Trophoblast cell (in vitro differentiated cells and primary cell): ENCODE measurements at regions not wholly inside any gene's neighbourhood (a gene's known extent, or its start where the extent isn't known, plus 50 kb on each side); places are given as distances from the start of the nearest gene placed in this dataset.

Experiments
- DNase-seq, 2 donors: peaks; one replicate each; pipeline ENCODE4 v3.0.0-alpha.2; 2016
- H2AFZ ChIP-seq: 2 replicates; pipeline ENCODE4 v1.6.1; 2013; ENCODE audit warnings: low read length, moderate library complexity, mild to moderate bottlenecking; ENCODE audit not compliant: insufficient read depth, poor library complexity
- H2AK5ac ChIP-seq: 2 replicates; pipeline ENCODE4 v1.6.1; 2013; ENCODE audit warnings: mild to moderate bottlenecking, low read length
- H2BK120ac ChIP-seq: 2 replicates; pipeline ENCODE4 v1.6.1; 2013; ENCODE audit warnings: low read length, mild to moderate bottlenecking, moderate library complexity; ENCODE audit not compliant: insufficient read depth, poor library complexity
- H2BK12ac ChIP-seq: 2 replicates; pipeline ENCODE4 v1.6.1; 2013; ENCODE audit warnings: mild to moderate bottlenecking, low read length, moderate library complexity
- H2BK5ac ChIP-seq: 2 replicates; pipeline ENCODE4 v1.6.1; 2013; ENCODE audit warnings: low read length, low read depth, moderate library complexity, mild to moderate bottlenecking; ENCODE audit not compliant: poor library complexity
- H3K14ac ChIP-seq: 2 replicates; pipeline ENCODE4 v1.6.1; 2013; ENCODE audit warnings: mild to moderate bottlenecking, low read length
- H3K18ac ChIP-seq: 2 replicates; pipeline ENCODE4 v1.6.1; 2013; ENCODE audit warnings: mild to moderate bottlenecking, low read length
- H3K23ac ChIP-seq: 2 replicates; pipeline ENCODE4 v1.6.1; 2013; ENCODE audit warnings: low read length
- H3K27ac ChIP-seq: 2 replicates; pipeline ENCODE4 v1.5.1; 2013; ENCODE audit warnings: low read depth, mild to moderate bottlenecking, inconsistent platforms, low read length, moderate library complexity
- H3K27me3 ChIP-seq: 2 replicates; pipeline ENCODE4 v1.6.1; 2013; ENCODE audit warnings: inconsistent platforms, mild to moderate bottlenecking, low read length, moderate library complexity; ENCODE audit not compliant: insufficient read depth
- H3K36me3 ChIP-seq, 2 experiments: 1 replicate in 1 of 2; 2 replicates in 1 of 2; pipeline ENCODE4 v1.6.1; 2013; ENCODE audit warnings: low read length in 2 of 2, mild to moderate bottlenecking in 2 of 2, moderate library complexity in 1 of 2; ENCODE audit not compliant: insufficient read depth in 2 of 2, control insufficient read depth in 1 of 2
- H3K4ac ChIP-seq: 2 replicates; pipeline ENCODE4 v1.6.1; 2013; ENCODE audit warnings: low read depth, mild to moderate bottlenecking, low read length, moderate library complexity
- H3K4me1 ChIP-seq, 2 experiments: 1 replicate in 1 of 2; 2 replicates in 1 of 2; pipeline ENCODE4 v1.6.1; 2013; ENCODE audit warnings: low read length in 2 of 2, mild to moderate bottlenecking in 2 of 2, moderate library complexity in 1 of 2; ENCODE audit not compliant: insufficient read depth in 2 of 2, control insufficient read depth in 1 of 2
- H3K4me2 ChIP-seq: 2 replicates; pipeline ENCODE4 v1.6.1; 2013; ENCODE audit warnings: inconsistent platforms, mild to moderate bottlenecking, low read length, moderate library complexity
- H3K4me3 ChIP-seq: 2 replicates; pipeline ENCODE4 v1.5.1; 2013; ENCODE audit warnings: mild to moderate bottlenecking, low read depth, low read length, inconsistent platforms
- H3K79me1 ChIP-seq: one replicate; pipeline ENCODE4 v1.6.1; 2013; ENCODE audit warnings: low read length
- H3K79me2 ChIP-seq: 2 replicates; pipeline ENCODE4 v1.6.1; 2013; ENCODE audit warnings: low read length, mild to moderate bottlenecking; ENCODE audit not compliant: control insufficient read depth, insufficient read depth, poor library complexity
- H3K9ac ChIP-seq: 2 replicates; pipeline ENCODE4 v1.6.1; 2013; ENCODE audit warnings: mild to moderate bottlenecking, low read length
- H3K9me3 ChIP-seq: 2 replicates; pipeline ENCODE4 v1.6.1; 2013; ENCODE audit warnings: low read depth, mild to moderate bottlenecking, control low read depth, inconsistent platforms, low read length; ENCODE audit not compliant: insufficient read depth
- H4K12ac ChIP-seq: 2 replicates; pipeline ENCODE4 v1.6.1; 2013; ENCODE audit warnings: low read depth, mild to moderate bottlenecking, low read length, moderate library complexity
- H4K8ac ChIP-seq: 2 replicates; pipeline ENCODE4 v1.6.1; 2013; ENCODE audit warnings: low read depth, mild to moderate bottlenecking, low read length, moderate library complexity
- H4K91ac ChIP-seq: one replicate; pipeline ENCODE4 v1.6.1; 2013; ENCODE audit warnings: low read depth, mild to moderate bottlenecking, low read length, moderate library complexity
- WGBS: extraction: QIAGEN DNeasy Blood & Tissue Kit; methylation state at CpG from one replicate; pipeline ENCODE4 v1.1.7; 2013; ENCODE audit warnings: missing lambda C conversion rate; ENCODE audit not compliant: insufficient read length, insufficient coverage; ENCODE audit errors: extremely low coverage; 5-methylcytosine and 5-hydroxymethylcytosine counted together

GRCh38 chr3:72135636-72136035 is 350.7 kb upstream of the PROK2 start:
- Histone ChIP-seq H2AK5ac (no peak overlapping the region), H2AFZ (no peak overlapping the region), H3K4ac (no peak overlapping the region), H2BK5ac (no peak overlapping the region), H2BK120ac (no peak overlapping the region), H3K14ac (no peak overlapping the region), H3K18ac (no peak overlapping the region), H3K4me2 (no peak overlapping the region), H3K4me1 (peaks cover 0 to 2% of the 10 kb centered on the region in 2 experiments), H4K8ac (no peak overlapping the region), H3K9ac (no peak overlapping the region), H3K27ac (no peak overlapping the region), H3K23ac (no peak overlapping the region), H2BK12ac (no peak overlapping the region), H4K12ac (no peak overlapping the region), H3K79me1 (no peaks in the 10 kb centered on the region), H3K9me3 (no peaks in the 10 kb centered on the region), H4K91ac (no peak overlapping the region), H3K27me3 (no peaks in the 10 kb centered on the region), H3K36me3 (no peaks in the 10 kb centered on the region), H3K4me3 (no peak overlapping the region), H3K79me2 (no peaks in the 10 kb centered on the region)
- no CpG with 5 or more reads among the region's 5 CpGs for WGBS
- peak; percentile 57 to 81 for DNase-seq

DNA sequence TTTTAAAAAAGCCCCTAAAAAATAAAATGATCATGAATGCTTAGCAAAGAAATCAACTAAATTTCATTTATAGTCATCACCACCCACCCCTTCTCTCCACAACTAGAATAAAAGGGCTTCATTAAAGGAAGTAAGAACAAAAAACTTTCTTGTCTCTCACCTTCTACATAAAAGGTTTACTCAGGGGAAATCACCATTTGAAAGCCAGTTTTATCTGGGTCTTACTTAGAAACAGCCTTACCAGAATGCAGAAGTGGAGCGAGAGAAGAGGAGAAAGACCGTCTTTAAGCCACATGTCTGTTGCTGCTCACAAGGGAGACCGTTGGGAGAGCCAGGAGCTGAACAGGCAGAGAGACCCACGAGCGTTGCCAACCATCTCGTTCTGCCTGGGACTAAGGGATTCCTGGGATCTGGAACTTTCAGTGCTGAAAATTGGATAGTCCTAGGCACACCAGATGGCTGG is 350.1 kb upstream of the PROK2 start:
- WGBS, result no CpG with 5 or more reads among the region's 6 CpGs
- Histone ChIP-seq H3K36me3 (no peaks in the 10 kb centered on the region), H4K12ac (no peak overlapping the region), H2AK5ac (no peak overlapping the region), H3K4me1 (peaks cover 0 to 2% of the 10 kb centered on the region in 2 experiments), H3K18ac (no peak overlapping the region), H2BK5ac (no peak overlapping the region), H3K79me2 (no peaks in the 10 kb centered on the region), H4K91ac (no peak overlapping the region), H3K27ac (no peak overlapping the region), H3K9me3 (no peaks in the 10 kb centered on the region), H3K9ac (no peak overlapping the region), H4K8ac (no peak overlapping the region), H3K23ac (no peak overlapping the region), H2BK12ac (no peak overlapping the region), H3K79me1 (no peaks in the 10 kb centered on the region), H3K4me3 (no peak overlapping the region), H3K4ac (no peak overlapping the region), H2BK120ac (no peak overlapping the region), H2AFZ (no peak overlapping the region), H3K4me2 (no peak overlapping the region), H3K14ac (no peak overlapping the region), H3K27me3 (no peaks in the 10 kb centered on the region)
- DNase-seq, result no peak

- no peak overlapping the region for H2AFZ ChIP-seq
- no peak overlapping the region for H3K18ac ChIP-seq
- no peaks in the 10 kb centered on the region for H3K79me2 ChIP-seq
- no peak overlapping the region for H3K14ac ChIP-seq
- no peaks in the 10 kb centered on the region for H3K27me3 ChIP-seq
- H3K9me3 ChIP-seq, result no peaks in the 10 kb centered on the region
- no peak for DNase-seq
- H4K12ac ChIP-seq, result no peak overlapping the region
- no peaks in the 10 kb centered on the region for H3K79me1 ChIP-seq
- no peak overlapping the region for H3K4me3 ChIP-seq
- H2BK12ac ChIP-seq, result no peak overlapping the region
- H3K4me1 ChIP-seq, result peaks cover 0 to 2% of the 10 kb centered on the region in 2 experiments
- no peak overlapping the region for H3K23ac ChIP-seq
- no peak overlapping the region for H3K9ac ChIP-seq
- no peak overlapping the region for H4K91ac ChIP-seq
- H3K36me3 ChIP-seq, result no peaks in the 10 kb centered on the region
- no CpG with 5 or more reads among the region's 7 CpGs for WGBS
- H3K4ac ChIP-seq, result no peak overlapping the region
- H3K4me2 ChIP-seq, result no peak overlapping the region
- no peak overlapping the region for H2BK5ac ChIP-seq
- no peak overlapping the region for H4K8ac ChIP-seq
- H2AK5ac ChIP-seq, result no peak overlapping the region
- no peak overlapping the region for H2BK120ac ChIP-seq
- H3K27ac ChIP-seq, result no peak overlapping the region
These were observed 348.5 kb upstream of the PROK2 start for GRCh38 chr3:72133329-72134011.

GRCh38 chr3:72131899-72132298 is 347.0 kb upstream of the PROK2 start:
- H3K36me3 ChIP-seq, result no peaks in the 10 kb centered on the region
- H3K23ac ChIP-seq, result no peak overlapping the region
- H2BK5ac ChIP-seq, result no peak overlapping the region
- H3K27ac ChIP-seq, result no peak overlapping the region
- no peak overlapping the region for H2AFZ ChIP-seq
- no peaks in the 10 kb centered on the region for H3K79me1 ChIP-seq
- H3K4me3 ChIP-seq, result no peak overlapping the region
- no peak overlapping the region for H3K9ac ChIP-seq
- H3K18ac ChIP-seq, result no peak overlapping the region
- H3K9me3 ChIP-seq, result no peaks in the 10 kb centered on the region
- no peak overlapping the region for H4K8ac ChIP-seq
- H3K79me2 ChIP-seq, result no peaks in the 10 kb centered on the region
- H3K4ac ChIP-seq, result no peak overlapping the region
- H4K91ac ChIP-seq, result no peak overlapping the region
- whole genome bisulfite sequencing, result no CpG with 5 or more reads among the region's 1 CpG
- H3K14ac ChIP-seq, result no peak overlapping the region
- no peaks in the 10 kb centered on the region for H3K27me3 ChIP-seq
- DNase-seq, result no peak
- H2BK120ac ChIP-seq, result no peak overlapping the region
- H3K4me1 ChIP-seq, result peaks cover 0 to 2% of the 10 kb centered on the region in 2 experiments
- no peak overlapping the region for H4K12ac ChIP-seq
- no peak overlapping the region for H3K4me2 ChIP-seq
- H2AK5ac ChIP-seq, result no peak overlapping the region
- no peak overlapping the region for H2BK12ac ChIP-seq
